ENCODE measurements at regions not wholly inside any gene's neighbourhood (a gene's known extent, or its start where the extent isn't known, plus 50 kb on each side); places are given as distances from the start of the nearest gene placed in this dataset.

GRCh38 chr13:76552807-76553206, 333.4 kb downstream of the KCTD12 start:
- TF ChIP-seq CTCF (IDR thresholded peaks at IDR 0.05) (no peak), POLR2A (IDR thresholded peaks at IDR 0.05) (no peak)

Measured in Peyer's patch (tissue), 4 donors.